ENCODE measurements at regions not wholly inside any gene's neighbourhood (a gene's known extent, or its start where the extent isn't known, plus 50 kb on each side); places are given as distances from the start of the nearest gene placed in this dataset.
"Not testable (repeated sequence)": the region's sequence is repeated elsewhere in the genome, so short reads cannot be mapped to it uniquely, and the experiment has no call there.

- not testable (repeated sequence) for H3K4me1 Mint-ChIP-seq; H3K27ac Mint-ChIP-seq; H3K36me3 Mint-ChIP-seq (ENCODE audit: low read depth); H3K4me3 Mint-ChIP-seq; H3K27me3 Mint-ChIP-seq; H3K9me3 ChIP-seq (ENCODE audit: control insufficient read depth, low read length, poor library complexity, severe bottlenecking); DNase-seq; ATAC-seq
Observed at GRCh38 chr3:94412936-94413335, 350.1 kb downstream of the NSUN3 start.

- no peak overlapping the region for H3K4me3 Mint-ChIP-seq
- no peak for DNase-seq
- H3K4me1 Mint-ChIP-seq: no peaks in the 10 kb centered on the region
- H3K36me3 Mint-ChIP-seq (ENCODE audit: low read depth): no peaks in the 10 kb centered on the region
- no peaks in the 10 kb centered on the region for H3K27me3 Mint-ChIP-seq
- no peak for ATAC-seq
- H3K27ac Mint-ChIP-seq: no peak overlapping the region
- no peaks in the 10 kb centered on the region for H3K9me3 ChIP-seq (ENCODE audit: control insufficient read depth, low read length, poor library complexity, severe bottlenecking)
Observed at GRCh38 chr3:94413336-94414108, 350.7 kb downstream of the NSUN3 start.

GRCh38 chr3:94414418-94414817 is 351.6 kb downstream of the NSUN3 start:
- H3K4me1 Mint-ChIP-seq: no peaks in the 10 kb centered on the region
- no peak overlapping the region for H3K4me3 Mint-ChIP-seq
- ATAC-seq: no peak
- no peaks in the 10 kb centered on the region for H3K9me3 ChIP-seq (ENCODE audit: control insufficient read depth, low read length, poor library complexity, severe bottlenecking)
- no peaks in the 10 kb centered on the region for H3K27me3 Mint-ChIP-seq
- no peak for DNase-seq
- no peak overlapping the region for H3K27ac Mint-ChIP-seq
- no peaks in the 10 kb centered on the region for H3K36me3 Mint-ChIP-seq (ENCODE audit: low read depth)

DNA sequence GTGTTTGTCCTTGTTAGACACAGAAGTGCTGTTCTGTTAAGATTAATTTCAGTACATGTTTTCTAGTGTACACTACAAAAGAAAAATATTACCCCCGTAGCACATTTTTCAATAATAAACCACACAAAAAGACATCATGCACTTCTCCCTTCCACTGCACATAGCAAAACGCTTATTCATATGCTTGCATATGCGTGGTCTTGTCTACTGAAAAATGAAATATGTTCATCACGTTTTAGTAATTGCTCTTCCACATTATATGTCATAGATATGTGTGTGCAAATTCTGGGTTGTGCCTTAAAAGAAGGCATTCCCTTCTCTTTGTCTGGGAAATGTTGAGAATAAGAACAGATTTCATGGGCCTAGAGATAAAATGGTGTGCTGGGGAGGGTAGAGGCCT is 353.9 kb downstream of the NSUN3 start:
- H3K9me3 ChIP-seq (ENCODE audit: control insufficient read depth, low read length, poor library complexity, severe bottlenecking): no peaks in the 10 kb centered on the region
- ATAC-seq (no peak), DNase-seq (no peak)
- no peaks in the 10 kb centered on the region for H3K4me1 Mint-ChIP-seq
- no peak overlapping the region for H3K27ac Mint-ChIP-seq
- H3K4me3 Mint-ChIP-seq: no peak overlapping the region
- no peaks in the 10 kb centered on the region for H3K27me3 Mint-ChIP-seq
- H3K36me3 Mint-ChIP-seq (ENCODE audit: low read depth): no peaks in the 10 kb centered on the region

GRCh38 chr3:94417963-94418455 is 355.1 kb downstream of the NSUN3 start:
- no peak overlapping the region for H3K27ac Mint-ChIP-seq
- no peak overlapping the region for H3K4me3 Mint-ChIP-seq
- DNase-seq: no peak
- no peaks in the 10 kb centered on the region for H3K9me3 ChIP-seq (ENCODE audit: control insufficient read depth, low read length, poor library complexity, severe bottlenecking)
- no peaks in the 10 kb centered on the region for H3K4me1 Mint-ChIP-seq
- no peaks in the 10 kb centered on the region for H3K27me3 Mint-ChIP-seq
- H3K36me3 Mint-ChIP-seq (ENCODE audit: low read depth): no peaks in the 10 kb centered on the region
- no peak for ATAC-seq

GRCh38 chr3:94420931-94421330 is 358.1 kb downstream of the NSUN3 start:
- H3K27me3 Mint-ChIP-seq: no peaks in the 10 kb centered on the region
- H3K4me3 Mint-ChIP-seq: no peak overlapping the region
- H3K27ac Mint-ChIP-seq: no peak overlapping the region
- H3K4me1 Mint-ChIP-seq: no peaks in the 10 kb centered on the region
- ATAC-seq (no peak), DNase-seq (no peak)
- H3K9me3 ChIP-seq (ENCODE audit: control insufficient read depth, low read length, poor library complexity, severe bottlenecking): no peaks in the 10 kb centered on the region
- no peaks in the 10 kb centered on the region for H3K36me3 Mint-ChIP-seq (ENCODE audit: low read depth)

DNA sequence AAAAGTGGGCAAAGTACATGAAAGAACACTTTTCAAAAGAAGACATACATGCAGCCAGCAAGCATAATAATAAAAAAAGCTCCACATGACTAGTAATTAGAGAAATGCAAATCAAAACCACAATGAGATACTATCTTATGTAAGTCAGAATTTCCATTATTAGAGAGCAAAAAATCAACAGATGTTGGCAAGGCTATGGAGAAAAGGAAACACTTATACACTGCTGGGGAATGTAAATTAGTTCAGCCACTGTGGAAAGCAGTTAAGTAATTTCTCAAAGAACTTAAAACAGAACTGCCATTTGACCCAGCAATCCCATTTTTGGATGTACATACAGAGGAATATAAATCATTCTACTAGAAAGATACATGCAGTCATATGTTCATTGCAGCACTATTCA is 360.7 kb downstream of the NSUN3 start:
- Mint-ChIP-seq H3K4me1 (no peaks in the 10 kb centered on the region), H3K27me3 (no peaks in the 10 kb centered on the region), H3K4me3 (no peak overlapping the region), H3K27ac (no peak overlapping the region), H3K36me3 (ENCODE audit: low read depth) (no peaks in the 10 kb centered on the region)
- DNase-seq (no peak), ATAC-seq (no peak)
- H3K9me3 ChIP-seq (ENCODE audit: control insufficient read depth, low read length, poor library complexity, severe bottlenecking): no peaks in the 10 kb centered on the region

DNA sequence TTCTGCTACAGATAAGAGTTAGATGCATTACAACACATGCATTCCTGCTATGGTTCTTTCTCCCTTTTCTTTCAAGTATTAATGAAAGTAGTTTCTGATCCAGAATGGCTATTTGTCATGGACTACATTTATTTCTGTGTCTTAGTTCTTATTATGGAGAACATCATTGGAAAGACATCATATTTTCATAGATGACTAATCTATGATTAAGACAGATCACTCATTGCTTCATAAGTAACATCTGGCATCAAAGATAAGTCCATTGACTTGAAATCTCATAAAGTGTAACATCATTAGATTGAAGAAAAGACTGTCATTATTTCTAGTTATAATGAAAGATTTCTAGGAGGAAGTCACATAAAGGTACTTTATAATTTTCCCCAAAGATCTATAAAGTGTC is 366.7 kb downstream of the NSUN3 start:
- no peak overlapping the region for H3K4me3 Mint-ChIP-seq
- no peaks in the 10 kb centered on the region for H3K36me3 Mint-ChIP-seq (ENCODE audit: low read depth)
- H3K9me3 ChIP-seq (ENCODE audit: control insufficient read depth, low read length, poor library complexity, severe bottlenecking): no peaks in the 10 kb centered on the region
- H3K27ac Mint-ChIP-seq: no peak overlapping the region
- H3K27me3 Mint-ChIP-seq: no peaks in the 10 kb centered on the region
- ATAC-seq: no peak
- H3K4me1 Mint-ChIP-seq: no peaks in the 10 kb centered on the region
- no peak for DNase-seq

DNA sequence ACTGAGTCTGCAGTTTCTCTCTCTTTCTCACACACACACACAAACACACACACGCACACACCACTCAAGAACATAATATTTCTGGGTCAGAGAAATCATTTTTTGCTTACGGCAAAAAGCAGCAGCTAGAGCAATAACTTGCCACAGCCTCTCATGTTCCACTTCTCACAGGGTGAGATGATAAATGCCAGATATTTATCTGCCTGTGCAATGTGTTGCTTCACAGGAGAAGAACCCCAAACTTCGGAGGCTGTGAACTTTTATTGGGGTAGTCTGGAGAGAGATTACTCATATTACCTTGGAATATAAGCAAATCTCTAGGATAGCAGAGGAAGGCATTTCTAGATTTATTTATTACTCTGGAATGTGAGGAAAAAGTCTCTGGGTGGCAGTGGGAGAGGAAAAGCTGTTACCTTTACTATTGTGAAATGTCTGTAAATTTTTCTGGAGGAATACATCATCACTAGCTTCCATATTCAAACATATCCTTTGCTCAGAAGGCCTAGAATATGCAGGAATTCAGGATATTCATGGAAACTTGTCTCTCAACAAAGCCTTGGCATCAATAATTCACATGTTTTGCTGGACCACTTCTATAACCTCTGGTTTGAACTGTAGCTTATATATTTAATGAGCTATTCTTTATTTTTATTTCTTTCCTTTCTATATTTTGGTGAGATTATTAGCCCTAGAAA is 369.2 kb downstream of the NSUN3 start:
- DNase-seq (no peak), ATAC-seq (no peak)
- no peaks in the 10 kb centered on the region for H3K9me3 ChIP-seq (ENCODE audit: control insufficient read depth, low read length, poor library complexity, severe bottlenecking)
- Mint-ChIP-seq H3K4me1 (no peaks in the 10 kb centered on the region), H3K4me3 (no peak overlapping the region), H3K27ac (no peak overlapping the region), H3K36me3 (ENCODE audit: low read depth) (no peaks in the 10 kb centered on the region), H3K27me3 (no peaks in the 10 kb centered on the region)

GRCh38 chr3:94433811-94434210 is 370.9 kb downstream of the NSUN3 start:
- ATAC-seq (no peak), DNase-seq (no peak)
- Mint-ChIP-seq H3K4me1 (no peaks in the 10 kb centered on the region), H3K36me3 (ENCODE audit: low read depth) (no peaks in the 10 kb centered on the region), H3K27ac (no peak overlapping the region), H3K27me3 (no peaks in the 10 kb centered on the region), H3K4me3 (no peak overlapping the region)
- no peaks in the 10 kb centered on the region for H3K9me3 ChIP-seq (ENCODE audit: control insufficient read depth, low read length, poor library complexity, severe bottlenecking)

GRCh38 chr3:94440767-94441493 is 378.1 kb downstream of the NSUN3 start:
- Mint-ChIP-seq H3K4me3 (no peak overlapping the region), H3K36me3 (ENCODE audit: low read depth) (no peaks in the 10 kb centered on the region), H3K27ac (no peak overlapping the region), H3K4me1 (no peaks in the 10 kb centered on the region), H3K27me3 (no peaks in the 10 kb centered on the region)
- ATAC-seq: no peak
- DNase-seq: no peak
- H3K9me3 ChIP-seq (ENCODE audit: control insufficient read depth, low read length, poor library complexity, severe bottlenecking): no peaks in the 10 kb centered on the region

DNA sequence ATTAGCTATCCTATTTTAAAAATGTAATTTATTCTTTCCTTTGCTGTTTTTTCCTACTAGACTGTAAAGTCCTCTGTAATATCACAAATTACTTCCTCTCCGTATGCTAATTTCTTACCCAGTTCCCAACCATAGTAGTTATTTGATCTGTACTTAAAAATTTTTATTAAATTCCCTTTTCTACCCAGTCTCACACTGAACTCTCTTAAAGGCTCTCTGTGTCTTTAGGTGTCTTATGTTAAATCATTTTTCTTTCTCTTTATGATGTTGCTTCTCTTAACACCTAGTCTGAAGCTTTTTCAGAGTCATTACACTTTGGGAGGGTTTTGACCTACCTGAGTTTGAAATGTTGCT is 378.6 kb downstream of the NSUN3 start:
- Mint-ChIP-seq H3K27ac (no peak overlapping the region), H3K27me3 (no peaks in the 10 kb centered on the region), H3K36me3 (ENCODE audit: low read depth) (no peaks in the 10 kb centered on the region), H3K4me3 (no peak overlapping the region), H3K4me1 (no peaks in the 10 kb centered on the region)
- no peak for DNase-seq
- ATAC-seq: no peak
- H3K9me3 ChIP-seq (ENCODE audit: control insufficient read depth, low read length, poor library complexity, severe bottlenecking): no peaks in the 10 kb centered on the region

GRCh38 chr3:94453864-94454263 is 391.0 kb downstream of the NSUN3 start:
- Mint-ChIP-seq H3K27me3 (no peaks in the 10 kb centered on the region), H3K27ac (no peak overlapping the region), H3K4me1 (no peaks in the 10 kb centered on the region), H3K4me3 (no peak overlapping the region), H3K36me3 (ENCODE audit: low read depth) (no peaks in the 10 kb centered on the region)
- H3K9me3 ChIP-seq (ENCODE audit: control insufficient read depth, low read length, poor library complexity, severe bottlenecking): no peaks in the 10 kb centered on the region
- no peak for DNase-seq
- no peak for ATAC-seq
